GM12865 (cell line): ENCODE measurements at regions not wholly inside any gene's neighbourhood (a gene's known extent, or its start where the extent isn't known, plus 50 kb on each side); places are given as distances from the start of the nearest gene placed in this dataset.

Experiments
- DNase-seq: peaks from one replicate; pipeline ENCODE4 v3.0.0; 2010; ENCODE audit warnings: low read depth
- H3K4me3 ChIP-seq: 2 replicates; pipeline ENCODE4 v1.5.1; 2011; ENCODE audit warnings: mild to moderate bottlenecking, low read depth, low read length, control low read depth
- TF ChIP-seq, protein P1 (sequence below): IDR thresholded peaks from 2 replicates; pipeline ENCODE4 v1.5.1; 2011; ENCODE audit warnings: low read length, control low read depth, low read depth, inconsistent platforms; ENCODE audit not compliant: insufficient read depth; ENCODE audit errors: missing control alignments

DNA sequence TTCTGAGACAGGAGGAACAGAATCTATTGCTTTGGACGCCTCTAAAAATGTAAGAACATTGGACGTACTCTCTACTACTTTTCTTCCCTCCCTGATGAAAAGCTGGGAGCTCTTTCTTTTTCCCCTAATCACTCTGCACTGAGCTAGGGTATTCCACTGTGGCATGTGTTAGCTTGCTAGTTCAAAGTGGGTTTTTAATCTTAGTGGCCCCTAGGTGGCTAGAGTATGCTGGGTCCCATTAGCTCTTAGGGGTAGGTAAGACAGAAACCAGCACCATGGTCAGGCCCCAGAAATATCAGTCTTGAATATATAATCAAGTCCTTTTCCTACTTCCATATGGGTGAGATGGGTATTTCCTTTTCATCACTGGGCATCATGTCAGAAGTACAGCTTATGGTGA is 945.2 kb upstream of the PTPRD start:
- no peak overlapping the region for H3K4me3 ChIP-seq
- no peak for DNase-seq
- TF ChIP-seq, protein P1, sequence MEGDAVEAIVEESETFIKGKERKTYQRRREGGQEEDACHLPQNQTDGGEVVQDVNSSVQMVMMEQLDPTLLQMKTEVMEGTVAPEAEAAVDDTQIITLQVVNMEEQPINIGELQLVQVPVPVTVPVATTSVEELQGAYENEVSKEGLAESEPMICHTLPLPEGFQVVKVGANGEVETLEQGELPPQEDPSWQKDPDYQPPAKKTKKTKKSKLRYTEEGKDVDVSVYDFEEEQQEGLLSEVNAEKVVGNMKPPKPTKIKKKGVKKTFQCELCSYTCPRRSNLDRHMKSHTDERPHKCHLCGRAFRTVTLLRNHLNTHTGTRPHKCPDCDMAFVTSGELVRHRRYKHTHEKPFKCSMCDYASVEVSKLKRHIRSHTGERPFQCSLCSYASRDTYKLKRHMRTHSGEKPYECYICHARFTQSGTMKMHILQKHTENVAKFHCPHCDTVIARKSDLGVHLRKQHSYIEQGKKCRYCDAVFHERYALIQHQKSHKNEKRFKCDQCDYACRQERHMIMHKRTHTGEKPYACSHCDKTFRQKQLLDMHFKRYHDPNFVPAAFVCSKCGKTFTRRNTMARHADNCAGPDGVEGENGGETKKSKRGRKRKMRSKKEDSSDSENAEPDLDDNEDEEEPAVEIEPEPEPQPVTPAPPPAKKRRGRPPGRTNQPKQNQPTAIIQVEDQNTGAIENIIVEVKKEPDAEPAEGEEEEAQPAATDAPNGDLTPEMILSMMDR = no peak

DNA sequence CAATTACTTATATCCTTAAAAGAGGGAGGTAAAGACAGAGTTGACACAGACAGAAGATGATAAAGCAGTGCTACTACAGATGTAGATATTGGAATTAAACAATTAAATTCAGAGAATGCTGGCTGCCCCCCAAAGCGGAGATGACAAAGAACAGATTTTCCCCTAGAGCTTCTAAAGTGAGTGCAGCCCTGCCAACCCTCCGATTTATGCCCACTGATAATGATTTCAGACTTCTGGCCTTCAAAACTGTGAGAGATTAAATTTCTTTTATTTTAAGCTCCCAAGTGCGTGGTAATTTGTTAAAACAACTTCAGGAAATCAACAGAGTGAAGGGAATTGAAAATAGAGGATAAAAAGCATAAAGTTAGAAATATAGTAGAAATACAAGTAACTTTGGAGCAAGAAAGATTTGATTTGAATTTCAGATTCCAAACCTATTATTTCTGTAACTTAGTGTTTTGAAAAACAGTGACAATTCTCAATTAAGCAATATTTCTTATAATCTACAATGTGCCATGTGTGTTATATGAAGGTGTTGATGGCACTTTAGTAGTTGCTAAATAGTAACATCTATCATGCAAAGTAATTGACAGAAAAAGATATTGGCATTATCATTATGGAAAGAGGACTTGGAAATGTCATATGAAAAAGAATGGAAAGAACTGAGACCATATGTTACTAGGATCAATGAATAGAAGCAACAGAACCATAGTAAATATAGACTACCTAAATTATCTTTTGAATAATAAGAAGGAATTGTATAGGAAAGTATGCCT is 946.4 kb upstream of the PTPRD start:
- no peak overlapping the region for H3K4me3 ChIP-seq
- TF ChIP-seq, protein P1 = no peak
- DNase-seq = no peak

DNA sequence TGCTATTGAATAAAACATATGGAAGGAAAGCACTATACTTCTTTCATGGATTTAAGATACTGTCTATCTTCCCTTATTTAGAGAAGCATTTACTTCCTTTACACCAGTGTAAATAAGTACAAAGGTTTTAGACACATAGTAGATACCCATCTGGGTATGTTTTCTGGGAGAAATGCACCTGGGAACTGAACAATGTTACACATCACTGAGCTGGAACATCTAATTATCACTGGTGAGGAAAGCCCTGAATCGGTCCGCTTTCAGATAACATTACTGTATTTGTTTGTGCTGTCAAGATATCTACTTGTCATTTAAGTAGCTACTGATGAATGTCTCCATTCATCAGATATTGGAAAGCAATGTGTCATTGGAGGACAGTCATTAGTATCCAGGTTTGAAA is 964.7 kb upstream of the PTPRD start:
- no peak overlapping the region for H3K4me3 ChIP-seq
- DNase-seq = no peak
- TF ChIP-seq, protein P1 = no peak

DNA sequence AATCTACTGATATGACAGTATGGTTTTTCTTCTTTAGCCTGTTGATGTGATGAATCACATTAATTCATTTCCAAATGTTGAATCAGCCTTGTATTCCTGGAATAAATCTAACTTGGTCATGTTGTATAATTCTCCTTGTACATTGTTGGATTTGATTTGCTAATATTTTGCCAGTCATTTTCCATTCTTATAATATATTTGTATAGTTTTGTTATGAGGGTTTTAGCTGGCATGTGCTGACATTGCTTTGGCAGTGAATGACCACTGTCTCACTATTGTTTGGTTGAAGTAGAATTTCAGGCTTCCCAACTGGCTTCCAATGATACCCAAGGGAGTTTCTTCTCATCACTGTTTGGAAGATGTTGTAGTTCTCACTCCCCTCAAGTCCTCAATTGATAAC is 983.0 kb upstream of the PTPRD start:
- H3K4me3 ChIP-seq = no peak overlapping the region
- TF ChIP-seq, protein P1 = no peak
- DNase-seq = no peak

DNA sequence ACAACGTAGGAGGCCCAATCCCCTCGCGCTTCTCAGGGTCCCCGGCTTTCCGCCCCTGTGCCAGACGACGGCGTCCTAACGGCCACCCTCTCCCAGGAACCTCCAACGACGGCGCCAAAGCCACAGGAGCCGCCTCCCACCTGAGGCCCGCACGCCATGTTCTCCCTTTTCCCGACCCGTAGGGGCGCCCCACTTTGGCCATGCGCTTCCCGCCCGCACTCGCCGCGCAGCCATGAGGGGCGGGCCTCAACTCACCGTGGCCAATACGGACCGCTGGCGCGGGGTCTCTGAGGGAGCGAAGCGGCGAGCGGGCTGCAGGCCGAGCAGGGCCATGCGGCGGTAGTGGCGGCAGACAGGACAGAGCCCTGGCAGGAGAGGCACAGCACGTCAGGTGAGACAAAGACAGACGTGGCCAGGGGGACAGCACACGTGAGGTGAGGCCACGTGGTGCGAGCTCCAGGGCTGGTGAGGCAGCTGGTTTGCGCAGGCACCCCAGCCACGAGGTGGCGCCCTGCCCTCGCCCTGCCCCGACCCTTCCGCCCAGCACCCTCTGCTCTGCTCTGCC is 1005.5 kb upstream of the PTPRD start:
- TF ChIP-seq, protein P1 = no peak
- DNase-seq = no peak
- no peak overlapping the region for H3K4me3 ChIP-seq

DNA sequence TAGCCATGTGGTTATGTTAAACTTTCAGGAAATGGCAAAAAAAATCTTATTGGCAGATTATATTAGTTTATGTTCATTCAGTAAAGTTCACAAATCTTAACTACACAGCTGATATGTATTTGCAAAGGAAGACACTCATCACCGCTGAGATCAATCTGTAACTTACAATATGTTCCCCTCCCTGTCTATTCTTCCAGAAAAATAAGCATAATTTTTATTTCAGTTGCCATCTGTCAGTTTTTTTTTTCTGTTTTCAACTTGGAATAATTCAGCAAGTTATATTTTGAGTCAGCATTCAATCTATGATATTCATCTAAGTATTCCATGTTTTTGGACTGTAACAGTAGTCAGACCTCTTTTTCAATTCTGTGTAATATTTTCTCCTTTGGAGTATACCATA is 1019.9 kb upstream of the PTPRD start:
- TF ChIP-seq, protein P1 = no peak
- DNase-seq = no peak
- H3K4me3 ChIP-seq = no peak overlapping the region
